SJSA1 (cell line): ENCODE measurements at regions not wholly inside any gene's neighbourhood (a gene's known extent, or its start where the extent isn't known, plus 50 kb on each side); places are given as distances from the start of the nearest gene placed in this dataset.

Experiments
- DNase-seq, 2 experiments: peaks; one replicate each; pipeline ENCODE4 v3.0.0-alpha.2; 2015 to 2020; ENCODE audit warnings: low spot score in 2 of 2, low read depth in 1 of 2
- H3K27ac ChIP-seq: fragments of 250-450 bp; sonication (Bioruptor Pico); 2 replicates; pipeline ENCODE4 v1.5.1; 2020; ENCODE audit warnings: mild to moderate bottlenecking, moderate library complexity
- H3K27me3 ChIP-seq: fragments of 250-450 bp; sonication (Bioruptor Pico); replicated peaks from 2 replicates; pipeline ENCODE4 v1.5.1; 2020; ENCODE audit warnings: mild to moderate bottlenecking, moderate library complexity
- H3K36me3 ChIP-seq: fragments of 250-450 bp; sonication (Bioruptor Pico); 2 replicates; pipeline ENCODE4 v1.5.1; 2020; ENCODE audit warnings: mild to moderate bottlenecking
- H3K4me1 ChIP-seq: fragments of 250-450 bp; sonication (Bioruptor Pico); replicated peaks from 2 replicates; pipeline ENCODE4 v1.6.1; 2021; ENCODE audit warnings: mild to moderate bottlenecking
- H3K4me3 ChIP-seq: fragments of 250-450 bp; sonication (Bioruptor Pico); 2 replicates; pipeline ENCODE4 v1.5.1; 2020; ENCODE audit warnings: mild to moderate bottlenecking
- H3K9me3 ChIP-seq: fragments of 250-450 bp; sonication (Bioruptor Pico); replicated peaks from 2 replicates; pipeline ENCODE4 v1.5.1; 2020; ENCODE audit warnings: mild to moderate bottlenecking

DNA sequence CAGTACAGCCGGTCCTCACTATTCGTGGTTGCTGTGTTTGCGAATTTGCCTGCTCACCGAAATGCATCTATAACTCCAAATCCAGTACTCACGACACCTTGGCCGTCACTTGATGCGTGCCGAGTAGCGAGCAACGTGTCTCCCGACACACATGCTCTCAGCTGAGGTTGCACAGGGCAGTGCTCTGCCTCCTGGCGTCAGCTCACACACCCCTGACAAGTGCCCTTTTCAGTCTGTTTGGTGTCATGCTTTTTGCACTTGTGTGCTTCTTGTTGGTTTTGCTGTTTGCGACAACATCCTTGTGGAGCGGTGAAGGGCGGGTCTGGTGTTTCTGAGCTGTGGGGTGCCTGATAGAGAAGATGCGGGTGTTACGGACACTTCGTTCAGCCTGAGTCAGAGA is 110.4 kb upstream of the RFLNA start:
- Histone ChIP-seq H3K36me3 (no peaks in the 10 kb centered on the region), H3K27me3 (no peaks in the 10 kb centered on the region), H3K4me3 (no peak overlapping the region), H3K27ac (no peak overlapping the region), H3K9me3 (no peaks in the 10 kb centered on the region), H3K4me1 (peaks cover 12% of the 10 kb centered on the region)
- DNase-seq, result no peak

GRCh38 chr12:124185971-124186686 is 108.8 kb upstream of the RFLNA start:
- no peak overlapping the region for H3K27ac ChIP-seq
- H3K9me3 ChIP-seq, result no peaks in the 10 kb centered on the region
- peaks cover 12% of the 10 kb centered on the region for H3K4me1 ChIP-seq
- no peaks in the 10 kb centered on the region for H3K27me3 ChIP-seq
- no peaks in the 10 kb centered on the region for H3K36me3 ChIP-seq
- H3K4me3 ChIP-seq, result no peak overlapping the region
- DNase-seq, result no peak

GRCh38 chr12:124188084-124188483 is 106.8 kb upstream of the RFLNA start:
- Histone ChIP-seq H3K36me3 (no peaks in the 10 kb centered on the region), H3K9me3 (no peaks in the 10 kb centered on the region), H3K4me3 (no peak overlapping the region), H3K27me3 (no peaks in the 10 kb centered on the region), H3K4me1 (peaks cover 12% of the 10 kb centered on the region), H3K27ac (no peak overlapping the region)
- DNase-seq, result no peak

- peaks cover 12% of the 10 kb centered on the region for H3K4me1 ChIP-seq
- DNase-seq, result no peak
- H3K27ac ChIP-seq, result no peak overlapping the region
- no peaks in the 10 kb centered on the region for H3K36me3 ChIP-seq
- H3K27me3 ChIP-seq, result no peaks in the 10 kb centered on the region
- no peak overlapping the region for H3K4me3 ChIP-seq
- no peaks in the 10 kb centered on the region for H3K9me3 ChIP-seq
Observed at GRCh38 chr12:124188561-124189405, 106.1 kb upstream of the RFLNA start.

DNA sequence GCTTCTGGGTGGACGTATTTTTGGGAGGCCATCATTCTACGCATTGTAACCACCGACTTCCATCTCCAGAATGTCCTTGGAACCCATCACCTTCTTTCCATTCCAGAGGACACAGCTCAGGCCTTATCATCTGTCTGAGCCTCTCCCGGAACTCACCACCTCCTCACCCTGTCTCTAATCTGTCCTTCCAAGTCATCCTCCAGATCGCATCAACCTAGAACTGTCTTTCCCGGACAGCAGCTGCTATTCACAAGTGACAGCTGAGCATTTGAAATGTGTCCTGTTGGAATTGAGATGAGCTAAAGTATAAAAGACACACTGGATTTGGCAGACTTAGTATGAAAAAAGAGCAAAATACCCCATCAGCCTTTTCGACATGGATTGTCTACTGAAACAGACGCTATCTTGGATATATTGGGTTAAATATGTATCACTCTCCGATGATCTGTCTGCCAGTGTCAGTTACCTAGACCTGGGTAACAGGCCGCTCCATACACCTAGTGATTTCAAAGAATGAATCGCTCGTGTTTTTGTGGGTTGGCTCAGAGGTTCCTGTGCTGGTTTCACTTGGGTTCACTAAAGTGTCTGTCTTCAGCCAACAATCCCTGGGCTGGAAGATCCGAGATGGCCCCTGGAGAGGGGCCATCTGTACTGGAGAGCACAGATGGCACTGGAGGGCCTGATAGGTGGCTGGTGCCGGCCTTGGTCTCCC is 104.4 kb upstream of the RFLNA start:
- no peak overlapping the region for H3K27ac ChIP-seq

GRCh38 chr12:124191024-124191359 is 103.9 kb upstream of the RFLNA start:
- Histone ChIP-seq H3K27me3 (no peaks in the 10 kb centered on the region), H3K36me3 (no peaks in the 10 kb centered on the region), H3K27ac (no peak overlapping the region), H3K9me3 (no peaks in the 10 kb centered on the region), H3K4me3 (no peak overlapping the region), H3K4me1 (peaks cover 12% of the 10 kb centered on the region)
- no peak for DNase-seq

More for the DNA sequence above, 104.4 kb upstream of the RFLNA start:
- Histone ChIP-seq H3K27me3 (no peaks in the 10 kb centered on the region), H3K4me1 (peaks cover 12% of the 10 kb centered on the region), H3K9me3 (no peaks in the 10 kb centered on the region), H3K4me3 (no peak overlapping the region), H3K36me3 (no peaks in the 10 kb centered on the region)
- DNase-seq, result no peak

GRCh38 chr12:124191966-124192365 is 102.9 kb upstream of the RFLNA start:
- H3K9me3 ChIP-seq, result peaks cover 2% of the 10 kb centered on the region; the same call in 1 of the 2 replicates
- no peaks in the 10 kb centered on the region for H3K36me3 ChIP-seq
- H3K4me1 ChIP-seq, result peaks cover 12% of the 10 kb centered on the region
- no peak overlapping the region for H3K27ac ChIP-seq
- no peak for DNase-seq
- H3K27me3 ChIP-seq, result no peaks in the 10 kb centered on the region
- no peak overlapping the region for H3K4me3 ChIP-seq

DNA sequence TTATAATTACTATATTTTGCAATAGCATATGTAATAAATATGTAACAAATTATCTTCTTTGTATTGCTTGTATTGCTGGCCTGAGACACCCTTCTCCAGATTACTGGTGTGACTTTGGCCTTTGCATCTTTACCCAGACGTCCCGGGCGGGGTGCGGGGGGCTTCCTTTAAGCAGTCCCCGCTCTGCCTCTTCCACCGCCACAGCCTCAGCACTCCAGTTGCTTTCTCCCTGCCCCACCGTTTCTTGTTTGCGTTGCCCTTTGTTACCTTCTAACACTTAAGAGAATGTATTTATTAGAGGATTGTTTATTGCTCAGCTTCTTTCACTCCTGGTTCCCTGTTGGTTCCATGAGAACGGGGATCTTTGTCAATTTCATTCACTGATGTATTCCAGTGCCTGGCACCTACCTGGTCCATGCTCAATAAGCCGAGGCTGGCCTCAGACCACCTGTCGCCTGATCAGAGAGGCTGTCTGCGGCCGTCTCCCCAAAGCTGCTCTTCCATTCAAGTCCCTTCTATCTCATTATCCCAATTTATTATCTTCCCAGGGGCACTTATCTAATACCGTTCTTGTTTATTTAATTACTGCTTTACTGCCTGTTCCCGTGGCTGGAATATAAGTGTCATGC is 100.5 kb upstream of the RFLNA start:
- no peaks in the 10 kb centered on the region for H3K27me3 ChIP-seq
- H3K9me3 ChIP-seq, result peaks cover 2% of the 10 kb centered on the region; the same call in 1 of the 2 replicates
- H3K27ac ChIP-seq, result no peak overlapping the region
- no peaks in the 10 kb centered on the region; the same call in 1 of the 2 replicates for H3K4me1 ChIP-seq
- no peaks in the 10 kb centered on the region for H3K36me3 ChIP-seq
- no peak overlapping the region for H3K4me3 ChIP-seq
- no peak for DNase-seq

DNA sequence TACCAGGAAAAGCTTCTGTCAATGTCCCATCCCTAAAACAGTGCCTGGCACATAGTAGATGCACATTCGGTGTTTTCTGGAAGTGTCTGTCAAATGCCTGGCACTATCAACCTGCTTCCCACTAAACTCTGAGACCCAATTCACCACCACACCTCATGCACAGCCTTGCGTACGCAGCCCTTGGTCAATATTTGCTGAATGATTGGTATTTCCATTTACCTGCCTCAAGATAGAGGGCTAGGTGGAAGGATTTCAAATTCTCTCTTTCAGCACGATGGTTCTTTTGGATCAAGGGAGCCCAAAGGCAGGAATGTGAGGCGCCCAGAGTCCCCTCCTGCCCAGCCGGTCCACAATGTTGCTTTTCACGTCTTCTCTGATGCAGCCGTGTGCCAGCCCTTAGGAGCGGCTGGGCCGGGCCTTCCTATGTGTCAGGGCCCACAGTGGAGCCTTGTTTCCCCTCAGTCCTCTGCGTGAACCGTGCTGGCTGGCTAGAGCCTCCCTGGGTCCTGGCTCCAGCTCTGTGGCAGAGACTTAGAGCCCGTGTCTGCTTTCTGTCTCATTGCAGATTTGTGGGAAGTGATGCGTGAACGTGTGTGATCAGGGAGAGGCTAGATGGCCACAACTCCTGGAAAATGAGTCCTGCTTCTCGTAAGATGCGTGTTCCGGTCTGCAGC is 99.9 kb upstream of the RFLNA start:
- no peaks in the 10 kb centered on the region for H3K4me1 ChIP-seq
- no peak for DNase-seq
- no peak overlapping the region for H3K27ac ChIP-seq
- no peak overlapping the region for H3K4me3 ChIP-seq
- H3K36me3 ChIP-seq, result no peaks in the 10 kb centered on the region
- H3K27me3 ChIP-seq, result no peaks in the 10 kb centered on the region
- H3K9me3 ChIP-seq, result peaks cover 2% of the 10 kb centered on the region; the same call in 1 of the 2 replicates

- no peaks in the 10 kb centered on the region for H3K27me3 ChIP-seq
Observed at GRCh38 chr12:124195567-124195942, 99.3 kb upstream of the RFLNA start.

DNA sequence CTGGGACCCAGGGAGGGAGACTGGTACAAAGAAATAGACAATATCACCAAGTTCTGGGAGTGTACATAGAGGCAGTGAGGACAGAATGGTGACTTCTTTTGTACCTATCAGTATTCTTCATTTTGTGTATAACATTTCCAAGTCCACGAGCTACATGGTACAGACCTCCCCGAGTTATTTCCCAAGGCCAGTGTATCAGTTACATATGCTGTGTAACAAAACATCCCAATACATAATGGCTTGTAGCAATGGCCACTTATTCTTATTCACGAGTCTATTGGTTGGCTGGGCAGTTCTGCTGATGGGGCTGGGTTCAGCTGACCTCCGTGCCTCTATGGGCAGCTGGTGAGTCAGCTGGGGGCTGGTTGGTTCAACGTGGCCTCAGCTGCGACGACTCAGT is 98.7 kb upstream of the RFLNA start:
- Histone ChIP-seq H3K27ac (no peak overlapping the region), H3K9me3 (peaks cover 2% of the 10 kb centered on the region; the same call in 1 of the 2 replicates), H3K4me3 (no peak overlapping the region), H3K36me3 (no peaks in the 10 kb centered on the region), H3K4me1 (no peaks in the 10 kb centered on the region), H3K27me3 (no peaks in the 10 kb centered on the region)
- no peak for DNase-seq

More at GRCh38 chr12:124195567-124195942, 99.3 kb upstream of the RFLNA start:
- no peak overlapping the region for H3K27ac ChIP-seq
- no peaks in the 10 kb centered on the region for H3K36me3 ChIP-seq
- H3K4me3 ChIP-seq, result no peak overlapping the region
- H3K9me3 ChIP-seq, result peaks cover 2% of the 10 kb centered on the region; the same call in 1 of the 2 replicates
- no peak for DNase-seq
- no peaks in the 10 kb centered on the region for H3K4me1 ChIP-seq

DNA sequence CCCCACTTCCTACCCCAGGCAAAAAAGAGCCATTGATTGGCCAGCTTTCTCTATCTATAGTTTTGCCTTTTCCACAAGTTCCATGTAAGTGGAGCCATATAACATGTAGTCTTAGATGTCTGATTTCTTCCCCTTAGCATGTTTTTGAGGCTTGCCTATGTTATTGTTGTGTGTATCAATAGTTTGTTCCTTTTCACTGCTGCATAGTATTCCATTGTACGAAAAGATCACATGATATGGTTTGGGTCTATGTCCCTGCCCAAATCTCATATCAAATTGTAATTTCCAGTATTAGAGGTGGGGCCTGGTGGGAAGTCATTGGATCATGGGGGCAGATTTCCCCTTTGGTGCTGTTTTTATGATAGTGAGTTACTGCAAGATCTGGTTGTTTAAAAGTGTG is 93.6 kb upstream of the RFLNA start:
- Histone ChIP-seq H3K4me3 (no peak overlapping the region), H3K27ac (no peak overlapping the region), H3K36me3 (no peaks in the 10 kb centered on the region), H3K27me3 (0 out of 2 replicates have a peak, but pooled peaks cover under 1% of the 10 kb centered on the region), H3K4me1 (no peaks in the 10 kb centered on the region), H3K9me3 (peaks cover 2% of the 10 kb centered on the region; the same call in 1 of the 2 replicates)
- no peak for DNase-seq

- Histone ChIP-seq H3K27me3 (0 out of 2 replicates have a peak, but pooled peaks cover 3% of the 10 kb centered on the region), H3K4me3 (no peak overlapping the region), H3K27ac (no peak overlapping the region), H3K4me1 (no peaks in the 10 kb centered on the region), H3K9me3 (no peaks in the 10 kb centered on the region; the same call in 1 of the 2 replicates), H3K36me3 (no peaks in the 10 kb centered on the region)
- no peak for DNase-seq
Observed at GRCh38 chr12:124203176-124203575, 91.7 kb upstream of the RFLNA start.
